Endothelial cell of umbilical vein (primary cell): ENCODE measurements at regions not wholly inside any gene's neighbourhood (a gene's known extent, or its start where the extent isn't known, plus 50 kb on each side); places are given as distances from the start of the nearest gene placed in this dataset.

Source experiments
- CTCF ChIP-seq, 2 donors: IDR thresholded peaks; 1 replicate in 1 of 2; 2 replicates in 1 of 2; pipeline ENCODE4 v1.5.1; 2011; ENCODE audit warnings: low read length in 2 of 2, mild to moderate bottlenecking in 2 of 2, moderate library complexity in 2 of 2, control low read depth in 1 of 2, inconsistent platforms in 1 of 2, low read depth in 1 of 2; ENCODE audit not compliant: insufficient read depth in 1 of 2; ENCODE audit errors: extremely low read depth in 1 of 2
- EZH2 ChIP-seq: IDR thresholded peaks from 2 replicates; pipeline ENCODE4 v1.6.1; 2012; ENCODE audit warnings: borderline replicate concordance, low read depth, mild to moderate bottlenecking, moderate library complexity, low read length, inconsistent platforms; ENCODE audit not compliant: severe bottlenecking
- POLR2A ChIP-seq: IDR thresholded peaks from 2 replicates; pipeline ENCODE4 v1.6.1; 2012; ENCODE audit warnings: low read depth, mild to moderate bottlenecking, control low read depth, low read length

DNA sequence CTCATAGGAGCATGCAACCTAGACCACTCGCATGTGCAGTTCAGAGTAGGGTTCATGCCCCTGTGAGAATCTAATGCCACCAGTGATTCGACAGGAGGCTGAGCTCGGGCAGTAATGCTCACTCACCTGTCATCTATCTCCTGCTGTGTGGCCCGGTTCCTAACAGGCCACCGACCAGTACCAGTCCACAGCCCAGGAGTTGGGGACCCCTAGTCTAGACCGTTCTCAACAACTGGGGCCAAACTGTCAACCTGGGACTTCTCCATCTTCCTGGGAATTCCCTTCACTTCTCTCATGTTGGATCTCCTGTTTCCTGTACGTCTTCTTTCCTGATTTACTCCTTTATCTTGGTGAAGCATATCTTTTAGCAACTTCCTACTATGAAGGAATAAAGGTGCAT lies 79.4 kb upstream of the HELT start:
- TF ChIP-seq POLR2A (no peak), CTCF (IDR thresholded peaks at IDR 0.05; ENCODE audit: extremely low read depth in 1 of 2, insufficient read depth in 1 of 2, low read depth in 1 of 2, low read length in 2 of 2) (no peak), EZH2 (no peak)
